GM23338 (cell line): ENCODE measurements at regions not wholly inside any gene's neighbourhood (a gene's known extent, or its start where the extent isn't known, plus 50 kb on each side); places are given as distances from the start of the nearest gene placed in this dataset.

Experiments
- CREB1 ChIP-seq: fragments of 250-450 bp; sonication (Bioruptor Pico); IDR thresholded peaks from 2 replicates; pipeline ENCODE4 v1.5.0; 2020; ENCODE audit warnings: low read depth, mild to moderate bottlenecking, moderate library complexity
- CTCF ChIP-seq, 2 experiments: fragments of 200-600 bp in 1 of 2; sonication (generic) in 1 of 2; conservative IDR thresholded peaks; 2 replicates each; pipeline versions ENCODE4 v1.5.1 to v1.6.1; 2016 to 2017; ENCODE audit warnings: antibody characterized with exemption in 2 of 2, low read depth in 2 of 2, mild to moderate bottlenecking in 2 of 2, moderate library complexity in 1 of 2
- EZH2phosphoT487 ChIP-seq: fragments of 200-600 bp; sonication (generic); IDR thresholded peaks from one replicate; pipeline ENCODE4 v1.8.1; 2018; ENCODE audit warnings: antibody characterized with exemption; ENCODE audit not compliant: unreplicated experiment
- JUNB ChIP-seq: IDR thresholded peaks from one replicate; pipeline ENCODE4 v1.6.1; 2016; ENCODE audit warnings: antibody characterized with exemption; ENCODE audit not compliant: unreplicated experiment
- NANOG ChIP-seq: IDR thresholded peaks from 2 replicates; pipeline ENCODE4 v1.6.1; 2016; ENCODE audit warnings: antibody characterized with exemption, borderline replicate concordance
- POLR2AphosphoS5 ChIP-seq: IDR thresholded peaks from 2 replicates; pipeline ENCODE4 v1.6.1; 2016; ENCODE audit warnings: antibody characterized with exemption, low read depth
- STAT1 ChIP-seq: IDR thresholded peaks from one replicate; pipeline ENCODE4 v1.6.1; 2016; ENCODE audit warnings: antibody characterized with exemption; ENCODE audit not compliant: unreplicated experiment
- ZNF114 ChIP-seq: fragments of 250-450 bp; sonication (Bioruptor Pico); IDR thresholded peaks from 2 replicates; pipeline ENCODE4 v1.5.0; 2020; ENCODE audit warnings: mild to moderate bottlenecking, moderate library complexity
- TF ChIP-seq, protein P1 (sequence below): fragments of 250-450 bp; sonication (Bioruptor Pico); IDR thresholded peaks from 2 replicates; pipeline ENCODE4 v1.5.0; 2020; ENCODE audit warnings: mild to moderate bottlenecking, moderate library complexity
- TF ChIP-seq, protein P2 (sequence below): IDR thresholded peaks from one replicate; pipeline ENCODE4 v1.6.1; 2018; ENCODE audit warnings: antibody characterized with exemption; ENCODE audit not compliant: unreplicated experiment

DNA sequence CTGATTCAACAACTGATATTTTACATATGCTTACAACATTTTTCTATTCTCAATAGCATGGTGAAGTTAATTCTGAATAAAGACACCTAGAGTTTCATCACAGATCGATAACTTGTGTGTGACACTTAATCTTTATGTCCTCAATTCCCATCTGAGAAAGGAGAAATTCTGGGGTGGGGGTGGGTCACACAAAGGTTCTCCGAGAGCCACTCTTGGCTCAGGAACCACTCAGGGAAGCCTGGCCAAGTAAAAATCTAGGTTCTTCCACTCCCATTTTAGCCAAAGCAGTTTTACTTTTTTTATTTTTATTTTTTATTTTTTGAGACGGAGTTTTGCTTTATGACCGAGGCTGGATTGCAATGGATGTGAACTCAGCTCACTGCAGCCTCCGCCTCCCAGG is 111.0 kb upstream of the TBL1XR1 start (continued):
- TF ChIP-seq, protein P1, sequence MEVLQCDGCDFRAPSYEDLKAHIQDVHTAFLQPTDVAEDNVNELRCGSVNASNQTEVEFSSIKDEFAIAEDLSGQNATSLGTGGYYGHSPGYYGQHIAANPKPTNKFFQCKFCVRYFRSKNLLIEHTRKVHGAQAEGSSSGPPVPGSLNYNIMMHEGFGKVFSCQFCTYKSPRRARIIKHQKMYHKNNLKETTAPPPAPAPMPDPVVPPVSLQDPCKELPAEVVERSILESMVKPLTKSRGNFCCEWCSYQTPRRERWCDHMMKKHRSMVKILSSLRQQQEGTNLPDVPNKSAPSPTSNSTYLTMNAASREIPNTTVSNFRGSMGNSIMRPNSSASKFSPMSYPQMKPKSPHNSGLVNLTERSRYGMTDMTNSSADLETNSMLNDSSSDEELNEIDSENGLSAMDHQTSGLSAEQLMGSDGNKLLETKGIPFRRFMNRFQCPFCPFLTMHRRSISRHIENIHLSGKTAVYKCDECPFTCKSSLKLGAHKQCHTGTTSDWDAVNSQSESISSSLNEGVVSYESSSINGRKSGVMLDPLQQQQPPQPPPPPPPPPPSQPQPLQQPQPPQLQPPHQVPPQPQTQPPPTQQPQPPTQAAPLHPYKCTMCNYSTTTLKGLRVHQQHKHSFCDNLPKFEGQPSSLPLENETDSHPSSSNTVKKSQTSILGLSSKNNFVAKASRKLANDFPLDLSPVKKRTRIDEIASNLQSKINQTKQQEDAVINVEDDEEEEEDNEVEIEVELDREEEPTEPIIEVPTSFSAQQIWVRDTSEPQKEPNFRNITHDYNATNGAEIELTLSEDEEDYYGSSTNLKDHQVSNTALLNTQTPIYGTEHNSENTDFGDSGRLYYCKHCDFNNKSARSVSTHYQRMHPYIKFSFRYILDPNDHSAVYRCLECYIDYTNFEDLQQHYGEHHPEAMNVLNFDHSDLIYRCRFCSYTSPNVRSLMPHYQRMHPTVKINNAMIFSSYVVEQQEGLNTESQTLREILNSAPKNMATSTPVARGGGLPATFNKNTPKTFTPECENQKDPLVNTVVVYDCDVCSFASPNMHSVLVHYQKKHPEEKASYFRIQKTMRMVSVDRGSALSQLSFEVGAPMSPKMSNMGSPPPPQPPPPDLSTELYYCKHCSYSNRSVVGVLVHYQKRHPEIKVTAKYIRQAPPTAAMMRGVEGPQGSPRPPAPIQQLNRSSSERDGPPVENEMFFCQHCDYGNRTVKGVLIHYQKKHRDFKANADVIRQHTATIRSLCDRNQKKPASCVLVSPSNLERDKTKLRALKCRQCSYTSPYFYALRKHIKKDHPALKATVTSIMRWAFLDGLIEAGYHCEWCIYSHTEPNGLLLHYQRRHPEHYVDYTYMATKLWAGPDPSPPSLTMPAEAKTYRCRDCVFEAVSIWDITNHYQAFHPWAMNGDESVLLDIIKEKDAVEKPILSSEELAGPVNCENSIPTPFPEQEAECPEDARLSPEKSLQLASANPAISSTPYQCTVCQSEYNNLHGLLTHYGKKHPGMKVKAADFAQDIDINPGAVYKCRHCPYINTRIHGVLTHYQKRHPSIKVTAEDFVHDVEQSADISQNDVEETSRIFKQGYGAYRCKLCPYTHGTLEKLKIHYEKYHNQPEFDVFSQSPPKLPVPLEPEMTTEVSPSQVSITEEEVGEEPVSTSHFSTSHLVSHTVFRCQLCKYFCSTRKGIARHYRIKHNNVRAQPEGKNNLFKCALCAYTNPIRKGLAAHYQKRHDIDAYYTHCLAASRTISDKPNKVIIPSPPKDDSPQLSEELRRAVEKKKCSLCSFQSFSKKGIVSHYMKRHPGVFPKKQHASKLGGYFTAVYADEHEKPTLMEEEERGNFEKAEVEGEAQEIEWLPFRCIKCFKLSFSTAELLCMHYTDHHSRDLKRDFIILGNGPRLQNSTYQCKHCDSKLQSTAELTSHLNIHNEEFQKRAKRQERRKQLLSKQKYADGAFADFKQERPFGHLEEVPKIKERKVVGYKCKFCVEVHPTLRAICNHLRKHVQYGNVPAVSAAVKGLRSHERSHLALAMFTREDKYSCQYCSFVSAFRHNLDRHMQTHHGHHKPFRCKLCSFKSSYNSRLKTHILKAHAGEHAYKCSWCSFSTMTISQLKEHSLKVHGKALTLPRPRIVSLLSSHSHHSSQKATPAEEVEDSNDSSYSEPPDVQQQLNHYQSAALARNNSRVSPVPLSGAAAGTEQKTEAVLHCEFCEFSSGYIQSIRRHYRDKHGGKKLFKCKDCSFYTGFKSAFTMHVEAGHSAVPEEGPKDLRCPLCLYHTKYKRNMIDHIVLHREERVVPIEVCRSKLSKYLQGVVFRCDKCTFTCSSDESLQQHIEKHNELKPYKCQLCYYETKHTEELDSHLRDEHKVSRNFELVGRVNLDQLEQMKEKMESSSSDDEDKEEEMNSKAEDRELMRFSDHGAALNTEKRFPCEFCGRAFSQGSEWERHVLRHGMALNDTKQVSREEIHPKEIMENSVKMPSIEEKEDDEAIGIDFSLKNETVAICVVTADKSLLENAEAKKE (CRISPR knock-in tag), result no peak
- TF ChIP-seq EZH2phosphoT487, result no peak
- no peak for TF ChIP-seq NANOG
- no peak for TF ChIP-seq STAT1
- TF ChIP-seq CREB1 (CRISPR knock-in tag), result no peak
- TF ChIP-seq JUNB, result no peak
- no peak for TF ChIP-seq ZNF114 (CRISPR knock-in tag)
- no peak for TF ChIP-seq CTCF (conservative IDR thresholded peaks at IDR 0.05; ENCODE audit: low read depth in 2 of 2)
- TF ChIP-seq, protein P2, sequence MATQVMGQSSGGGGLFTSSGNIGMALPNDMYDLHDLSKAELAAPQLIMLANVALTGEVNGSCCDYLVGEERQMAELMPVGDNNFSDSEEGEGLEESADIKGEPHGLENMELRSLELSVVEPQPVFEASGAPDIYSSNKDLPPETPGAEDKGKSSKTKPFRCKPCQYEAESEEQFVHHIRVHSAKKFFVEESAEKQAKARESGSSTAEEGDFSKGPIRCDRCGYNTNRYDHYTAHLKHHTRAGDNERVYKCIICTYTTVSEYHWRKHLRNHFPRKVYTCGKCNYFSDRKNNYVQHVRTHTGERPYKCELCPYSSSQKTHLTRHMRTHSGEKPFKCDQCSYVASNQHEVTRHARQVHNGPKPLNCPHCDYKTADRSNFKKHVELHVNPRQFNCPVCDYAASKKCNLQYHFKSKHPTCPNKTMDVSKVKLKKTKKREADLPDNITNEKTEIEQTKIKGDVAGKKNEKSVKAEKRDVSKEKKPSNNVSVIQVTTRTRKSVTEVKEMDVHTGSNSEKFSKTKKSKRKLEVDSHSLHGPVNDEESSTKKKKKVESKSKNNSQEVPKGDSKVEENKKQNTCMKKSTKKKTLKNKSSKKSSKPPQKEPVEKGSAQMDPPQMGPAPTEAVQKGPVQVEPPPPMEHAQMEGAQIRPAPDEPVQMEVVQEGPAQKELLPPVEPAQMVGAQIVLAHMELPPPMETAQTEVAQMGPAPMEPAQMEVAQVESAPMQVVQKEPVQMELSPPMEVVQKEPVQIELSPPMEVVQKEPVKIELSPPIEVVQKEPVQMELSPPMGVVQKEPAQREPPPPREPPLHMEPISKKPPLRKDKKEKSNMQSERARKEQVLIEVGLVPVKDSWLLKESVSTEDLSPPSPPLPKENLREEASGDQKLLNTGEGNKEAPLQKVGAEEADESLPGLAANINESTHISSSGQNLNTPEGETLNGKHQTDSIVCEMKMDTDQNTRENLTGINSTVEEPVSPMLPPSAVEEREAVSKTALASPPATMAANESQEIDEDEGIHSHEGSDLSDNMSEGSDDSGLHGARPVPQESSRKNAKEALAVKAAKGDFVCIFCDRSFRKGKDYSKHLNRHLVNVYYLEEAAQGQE, result no peak
- no peak for TF ChIP-seq POLR2AphosphoS5
